PC-3 (cell line): ENCODE measurements at regions not wholly inside any gene's neighbourhood (a gene's known extent, or its start where the extent isn't known, plus 50 kb on each side); places are given as distances from the start of the nearest gene placed in this dataset.

Experiments used
- ATAC-seq: fragments of 200-7000 bp; cut with Tn5 transposase; 2 replicates; pipeline ENCODE4 v1.9.1; 2020; ENCODE audit warnings: mild to moderate bottlenecking, moderate library complexity
- BruUV-seq: library from RNA; stranded (reverse); fragments of 400-500 nt; replicated peaks from 2 replicates; lab custom pipeline; 2021; lab: Mats Ljungman, UMichigan
- CTCF ChIA-PET: fragments of 300-600 bp; sonication (Branson Sonifier 250); formaldehyde crosslinking; loops from one replicate; lab custom pipeline; 2022; ENCODE audit warnings: antibody characterized with exemption; lab: Charles Lee
- POLR2A ChIA-PET: fragments of 300-600 bp; sonication (Branson Sonifier 250); formaldehyde crosslinking; loops from one replicate; lab custom pipeline; 2022; ENCODE audit warnings: antibody characterized with exemption; ENCODE audit not compliant: unreplicated experiment; lab: Charles Lee
- DNase-seq: peaks from one replicate; pipeline ENCODE4 v3.0.0-alpha.2; 2015
- H2AFZ ChIP-seq: fragments of 300-600 bp; sonication (generic); 2 replicates; pipeline ENCODE4 v1.6.0; 2016; ENCODE audit warnings: antibody characterized with exemption, low read length
- H3F3A ChIP-seq: fragments of 300-600 bp; sonication (generic); one replicate; pipeline ENCODE4 v1.6.0; 2017; ENCODE audit warnings: antibody characterized with exemption, low read length, control low read depth, mild to moderate bottlenecking; ENCODE audit not compliant: unreplicated experiment
- H3K27ac ChIP-seq: fragments of 300-600 bp; sonication (generic); 2 replicates; pipeline ENCODE4 v1.5.1; 2016; ENCODE audit warnings: mild to moderate bottlenecking, low read length
- H3K27me3 ChIP-seq: fragments of 300-600 bp; sonication (generic); 2 replicates; pipeline ENCODE4 v1.6.1; 2016; ENCODE audit warnings: low read length, mixed read lengths
- H3K36me3 ChIP-seq: fragments of 300-600 bp; sonication (generic); 2 replicates; pipeline ENCODE4 v1.6.1; 2016; ENCODE audit warnings: low read depth, mixed run types, low read length, mixed read lengths
- H3K4me1 ChIP-seq: fragments of 300-600 bp; sonication (generic); 2 replicates; pipeline ENCODE4 v1.5.1; 2016; ENCODE audit warnings: low read length; ENCODE audit not compliant: insufficient read depth
- H3K4me2 ChIP-seq: fragments of 300-600 bp; sonication (generic); 2 replicates; pipeline ENCODE4 v1.6.0; 2016; ENCODE audit warnings: low read length
- H3K4me3 ChIP-seq: fragments of 300-600 bp; sonication (generic); 2 replicates; pipeline ENCODE4 v1.5.1; 2016; ENCODE audit warnings: mild to moderate bottlenecking, low read length, mixed read lengths
- H3K79me2 ChIP-seq: fragments of 300-600 bp; sonication (generic); 2 replicates; pipeline ENCODE4 v1.6.1; 2017; ENCODE audit warnings: low read length, mixed read lengths
- H3K9ac ChIP-seq: fragments of 300-600 bp; sonication (generic); 2 replicates; pipeline ENCODE4 v1.6.0; 2016; ENCODE audit warnings: mild to moderate bottlenecking, low read length
- H3K9me2 ChIP-seq: fragments of 300-600 bp; sonication (generic); replicated peaks from 2 replicates; pipeline ENCODE4 v1.6.1; 2016; ENCODE audit warnings: mixed run types, low read length, mixed read lengths
- H3K9me3 ChIP-seq: fragments of 300-600 bp; sonication (generic); 2 replicates; pipeline ENCODE4 v1.6.1; 2016; ENCODE audit warnings: low read length, mixed read lengths
- H4K20me1 ChIP-seq: fragments of 300-600 bp; sonication (generic); 2 replicates; pipeline ENCODE4 v1.6.1; 2016; ENCODE audit warnings: low read length, mixed read lengths
- EZH2 ChIP-seq: fragments of 300-600 bp; sonication (generic); IDR thresholded peaks from one replicate; pipeline ENCODE4 v1.6.1; 2017; ENCODE audit warnings: antibody characterized with exemption, mild to moderate bottlenecking, low read length; ENCODE audit not compliant: unreplicated experiment
- EZH2phosphoT487 ChIP-seq: fragments of 300-600 bp; sonication (generic); IDR thresholded peaks from 2 replicates; pipeline ENCODE4 v1.6.1; 2018; ENCODE audit warnings: mild to moderate bottlenecking, antibody characterized with exemption, low read length, borderline replicate concordance
- intact Hi-C: fragments of 100-400 bp; cut with micrococcal nuclease; formaldehyde crosslinking; loops from 2 replicates; pipeline ENCODE4 v1.9.0; 2023
- TF ChIP-seq, protein P1 (sequence below): fragments of 300-600 bp; sonication (generic); conservative IDR thresholded peaks from 2 replicates; pipeline ENCODE4 v1.5.1; 2017; ENCODE audit warnings: antibody characterized with exemption, low read depth, mild to moderate bottlenecking, low read length

DNA sequence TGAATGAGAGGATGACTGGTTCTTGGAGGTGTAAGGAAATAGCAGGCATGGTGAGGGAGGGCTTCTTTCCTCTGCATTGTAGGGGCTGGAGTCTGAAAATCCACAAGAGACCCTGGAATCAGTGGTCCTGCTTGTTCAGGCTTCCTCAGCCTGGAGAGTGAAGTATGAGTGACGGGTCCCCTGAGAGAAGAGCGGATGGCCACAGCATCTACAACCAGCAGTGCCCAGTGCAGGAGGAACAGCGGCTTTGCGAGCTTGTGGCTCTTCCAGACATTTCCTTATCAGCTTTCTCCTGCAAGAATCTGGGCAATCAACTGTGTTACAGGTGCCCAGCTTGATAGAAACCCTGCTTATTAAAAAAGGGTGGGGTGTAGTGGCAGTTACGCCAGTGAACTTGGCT is 97.0 kb upstream of the HES1 start:
- no peak for ATAC-seq
- no peak overlapping the region for H3K27ac ChIP-seq
- POLR2A ChIA-PET: no interaction called here

GRCh38 chr3:194040516-194041273 is 95.3 kb upstream of the HES1 start:
- H3K4me1 ChIP-seq: peaks cover 25% of the 10 kb centered on the region
- H3K27me3 ChIP-seq: no peaks in the 10 kb centered on the region
- no peak overlapping the region for H3K4me2 ChIP-seq
- intact Hi-C loops: no loop called here
- no TSS peak for BruUV-seq
- no peaks in the 10 kb centered on the region for H3K79me2 ChIP-seq
- TF ChIP-seq EZH2phosphoT487 (no peak), EZH2 (no peak)
- TF ChIP-seq, protein P1, sequence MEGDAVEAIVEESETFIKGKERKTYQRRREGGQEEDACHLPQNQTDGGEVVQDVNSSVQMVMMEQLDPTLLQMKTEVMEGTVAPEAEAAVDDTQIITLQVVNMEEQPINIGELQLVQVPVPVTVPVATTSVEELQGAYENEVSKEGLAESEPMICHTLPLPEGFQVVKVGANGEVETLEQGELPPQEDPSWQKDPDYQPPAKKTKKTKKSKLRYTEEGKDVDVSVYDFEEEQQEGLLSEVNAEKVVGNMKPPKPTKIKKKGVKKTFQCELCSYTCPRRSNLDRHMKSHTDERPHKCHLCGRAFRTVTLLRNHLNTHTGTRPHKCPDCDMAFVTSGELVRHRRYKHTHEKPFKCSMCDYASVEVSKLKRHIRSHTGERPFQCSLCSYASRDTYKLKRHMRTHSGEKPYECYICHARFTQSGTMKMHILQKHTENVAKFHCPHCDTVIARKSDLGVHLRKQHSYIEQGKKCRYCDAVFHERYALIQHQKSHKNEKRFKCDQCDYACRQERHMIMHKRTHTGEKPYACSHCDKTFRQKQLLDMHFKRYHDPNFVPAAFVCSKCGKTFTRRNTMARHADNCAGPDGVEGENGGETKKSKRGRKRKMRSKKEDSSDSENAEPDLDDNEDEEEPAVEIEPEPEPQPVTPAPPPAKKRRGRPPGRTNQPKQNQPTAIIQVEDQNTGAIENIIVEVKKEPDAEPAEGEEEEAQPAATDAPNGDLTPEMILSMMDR: no peak
- no peak overlapping the region for H3K4me3 ChIP-seq
- peak; percentile 49 for ATAC-seq
- H3K9me3 ChIP-seq: no peaks in the 10 kb centered on the region
- ChIA-PET CTCF (no interaction called here), POLR2A (no interaction called here)
- no peak overlapping the region for H3K9ac ChIP-seq
- H3K27ac ChIP-seq: no peak overlapping the region
- peak overlapping the region; percentile 42; the same call in 1 of the 2 replicates for H2AFZ ChIP-seq
- no peaks in the 10 kb centered on the region for H3K9me2 ChIP-seq
- H3F3A ChIP-seq: no peaks in the 10 kb centered on the region
- peak; percentile 37 for DNase-seq
- no peaks in the 10 kb centered on the region for H4K20me1 ChIP-seq
- no peaks in the 10 kb centered on the region for H3K36me3 ChIP-seq

More for the DNA sequence above, 97.0 kb upstream of the HES1 start:
- BruUV-seq: no TSS peak
- H3K4me3 ChIP-seq: no peak overlapping the region
- TF ChIP-seq EZH2phosphoT487: no peak
- TF ChIP-seq, protein P1: no peak
- TF ChIP-seq EZH2: no peak
- no peak overlapping the region for H3K9ac ChIP-seq
- no peak overlapping the region for H3K4me2 ChIP-seq
- no peak overlapping the region for H2AFZ ChIP-seq
- H3K79me2 ChIP-seq: no peaks in the 10 kb centered on the region
- H3K36me3 ChIP-seq: no peaks in the 10 kb centered on the region
- no peaks in the 10 kb centered on the region for H3F3A ChIP-seq
- DNase-seq: no peak
- no peaks in the 10 kb centered on the region for H3K27me3 ChIP-seq
- CTCF ChIA-PET: no interaction called here
- H3K4me1 ChIP-seq: peaks cover 24% of the 10 kb centered on the region
- no peaks in the 10 kb centered on the region for H4K20me1 ChIP-seq
- H3K9me3 ChIP-seq: no peaks in the 10 kb centered on the region
- no peaks in the 10 kb centered on the region for H3K9me2 ChIP-seq
- intact Hi-C loops: no loop called here

DNA sequence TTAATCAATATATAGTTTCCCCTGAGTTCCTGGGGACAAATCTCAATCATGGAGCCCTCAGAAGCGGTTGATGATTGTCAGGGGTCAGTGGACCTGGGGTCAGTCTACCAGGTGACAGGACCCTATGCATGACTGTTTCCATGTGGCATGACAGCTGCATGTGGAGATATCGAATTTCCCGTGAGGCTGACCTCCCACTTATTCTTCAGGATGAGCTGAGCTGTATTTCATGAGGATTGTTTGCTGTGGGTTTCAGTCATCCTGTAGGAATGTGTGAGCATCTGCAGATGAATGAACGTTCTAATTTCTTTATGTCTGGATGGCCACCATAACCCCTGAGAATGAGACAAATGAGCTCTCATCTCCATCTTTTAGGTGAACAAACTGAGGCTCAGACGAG is 93.0 kb upstream of the HES1 start:
- no peaks in the 10 kb centered on the region for H3K27me3 ChIP-seq
- no peaks in the 10 kb centered on the region for H3K9me3 ChIP-seq
- intact Hi-C loops: no loop called here
- DNase-seq (peak; percentile 89), ATAC-seq (peak; percentile 82)
- POLR2A ChIA-PET: interaction anchor here (0.6 to 0.7 kb wide), 3 partner anchors 81 to 254 kb away, joined by 3 to 6 read pairs (median 4); no protein-coding TSS in a partner anchor
- no peak overlapping the region for H2AFZ ChIP-seq
- H3K4me1 ChIP-seq: peaks cover 25% of the 10 kb centered on the region
- no peak overlapping the region for H3K9ac ChIP-seq
- no TSS peak for BruUV-seq
- H3K9me2 ChIP-seq: no peaks in the 10 kb centered on the region
- no peak overlapping the region for H3K4me3 ChIP-seq
- H4K20me1 ChIP-seq: no peaks in the 10 kb centered on the region
- no peaks in the 10 kb centered on the region for H3K79me2 ChIP-seq
- peak overlapping the region; percentile 24 for H3K27ac ChIP-seq
- no peaks in the 10 kb centered on the region for H3K36me3 ChIP-seq
- TF ChIP-seq EZH2 (no peak), EZH2phosphoT487 (no peak)
- TF ChIP-seq, protein P1: no peak
- CTCF ChIA-PET: no interaction called here
- no peaks in the 10 kb centered on the region for H3F3A ChIP-seq
- peak overlapping the region; percentile 62 for H3K4me2 ChIP-seq
